ENCODE measurements at regions not wholly inside any gene's neighbourhood (a gene's known extent, or its start where the extent isn't known, plus 50 kb on each side); places are given as distances from the start of the nearest gene placed in this dataset.

DNA sequence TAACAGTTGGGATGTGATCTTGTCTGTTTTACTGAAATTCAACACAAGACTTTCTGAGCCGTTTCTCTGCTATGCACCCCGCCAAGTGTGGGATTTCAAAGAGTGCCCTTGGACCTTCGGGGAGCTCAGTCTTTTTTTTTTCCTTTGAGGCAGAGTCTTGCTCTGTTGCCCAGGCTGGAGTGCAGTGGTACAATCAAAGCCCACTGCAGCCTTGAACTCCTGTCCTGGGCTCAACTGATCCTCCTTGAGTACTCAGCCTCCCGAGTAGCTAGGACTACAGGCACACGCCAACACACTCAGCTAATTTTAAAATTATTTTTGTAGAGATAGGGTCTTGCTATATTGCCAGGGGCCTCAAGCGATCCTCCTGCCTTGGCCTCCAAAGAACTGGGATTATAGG, 162.9 kb downstream of the BAMBI start:
- FAIRE-seq (no peak), ATAC-seq (peak; percentile 8; the same call in 2 of the 3 replicates), DNase-seq (ENCODE audit: extremely low read depth in 1 of 4, low spot score in 3 of 4) (no peak)
- Histone ChIP-seq H3K27me3 (ENCODE audit: control insufficient read depth in 2 of 2, insufficient read depth in 2 of 2, low read length in 2 of 2) (no peaks in the 10 kb centered on the region), H4K20me1 (replicated peaks; ENCODE audit: control insufficient read depth, insufficient read depth, low read length) (no peaks in the 10 kb centered on the region), H3K9ac (ENCODE audit: insufficient read depth in 1 of 2, low read depth in 2 of 2, low read length in 2 of 2) (peak overlapping the region; percentile 4 to 22; a peak in 2 of 4 replicates), H3K4me2 (ENCODE audit: insufficient read depth, low read length) (peak overlapping the region; percentile 60; the same call in 1 of the 2 replicates), H3K9me1 (ENCODE audit: control insufficient read depth, insufficient read depth, low read length) (no peaks in the 10 kb centered on the region), H2AFZ (ENCODE audit: low read depth, low read length) (peak overlapping the region; percentile 69; the same call in 1 of the 2 replicates), H3K4me1 (replicated peaks in 1 of 2; ENCODE audit: control insufficient read depth in 2 of 2, insufficient read depth in 2 of 2, low read length in 2 of 2) (peaks cover 7 to 48% of the 10 kb centered on the region in 2 experiments), H3K4me3 (no peak overlapping the region), H3K27ac (ENCODE audit: extremely low read depth, low read depth, low read length) (peak overlapping the region; percentile 87), H3K9me3 (replicated peaks; ENCODE audit: control insufficient read depth, insufficient read depth, low read depth, low read length) (peaks cover 15% of the 10 kb centered on the region), H3K36me3 (ENCODE audit: control insufficient read depth, insufficient read depth, low read length) (no peaks in the 10 kb centered on the region; the same call in 2 of the 3 replicates), H3K79me2 (ENCODE audit: control insufficient read depth, insufficient read depth, low read length) (no peaks in the 10 kb centered on the region)
- ChIA-PET POLR2A (interaction anchor here (0.6 to 1.8 kb wide), 12 partner anchors 8 to 145 kb away, joined by 3 to 8 read pairs (median 3); no protein-coding TSS in a partner anchor), CTCF (ENCODE audit: low intra/inter-chr PET ratio) (no interaction called here)
- 38% methylated on average over 6 of the region's 6 CpGs for WGBS (ENCODE audit: insufficient coverage, low coverage, missing lambda C conversion rate)
- BruUV-seq (replicated peaks) = no TSS peak
- in situ Hi-C loops (cut with MboI) (no loop called here), intact Hi-C loops (cut with micrococcal nuclease) (no loop called here)
- TF ChIP-seq ZNF444 (CRISPR knock-in tag; IDR thresholded peaks at IDR 0.05) (no peak), LARP7 (IDR thresholded peaks at IDR 0.05) (no peak), BCOR (IDR thresholded peaks at IDR 0.05) (peak; percentile 41; the same call in 1 of the 2 replicates), PTBP1 (IDR thresholded peaks at IDR 0.05; ENCODE audit: low read depth, low read length) (no peak), ZNF121 (CRISPR knock-in tag; conservative IDR thresholded peaks at IDR 0.05) (peak; percentile 69), MAFG (tag; conservative IDR thresholded peaks at IDR 0.05) (no peak), HNRNPL (IDR thresholded peaks at IDR 0.05; ENCODE audit: low read depth, low read length) (no peak), TAF9B (IDR thresholded peaks at IDR 0.05; ENCODE audit: partially characterized antibody) (no peak), MIER1 (IDR thresholded peaks at IDR 0.05; ENCODE audit: low read depth) (no peak), SETDB1 (IDR thresholded peaks at IDR 0.05; ENCODE audit: low read length) (no peak), SRF (CRISPR knock-in tag; IDR thresholded peaks at IDR 0.05) (no peak)
- TF ChIP-seq, protein P1, sequence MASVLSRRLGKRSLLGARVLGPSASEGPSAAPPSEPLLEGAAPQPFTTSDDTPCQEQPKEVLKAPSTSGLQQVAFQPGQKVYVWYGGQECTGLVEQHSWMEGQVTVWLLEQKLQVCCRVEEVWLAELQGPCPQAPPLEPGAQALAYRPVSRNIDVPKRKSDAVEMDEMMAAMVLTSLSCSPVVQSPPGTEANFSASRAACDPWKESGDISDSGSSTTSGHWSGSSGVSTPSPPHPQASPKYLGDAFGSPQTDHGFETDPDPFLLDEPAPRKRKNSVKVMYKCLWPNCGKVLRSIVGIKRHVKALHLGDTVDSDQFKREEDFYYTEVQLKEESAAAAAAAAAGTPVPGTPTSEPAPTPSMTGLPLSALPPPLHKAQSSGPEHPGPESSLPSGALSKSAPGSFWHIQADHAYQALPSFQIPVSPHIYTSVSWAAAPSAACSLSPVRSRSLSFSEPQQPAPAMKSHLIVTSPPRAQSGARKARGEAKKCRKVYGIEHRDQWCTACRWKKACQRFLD (CRISPR knock-in tag; IDR thresholded peaks at IDR 0.05) = 0 out of 2 replicates have a peak, but pooled peaks have one; percentile 17
- TF ChIP-seq, protein P2, sequence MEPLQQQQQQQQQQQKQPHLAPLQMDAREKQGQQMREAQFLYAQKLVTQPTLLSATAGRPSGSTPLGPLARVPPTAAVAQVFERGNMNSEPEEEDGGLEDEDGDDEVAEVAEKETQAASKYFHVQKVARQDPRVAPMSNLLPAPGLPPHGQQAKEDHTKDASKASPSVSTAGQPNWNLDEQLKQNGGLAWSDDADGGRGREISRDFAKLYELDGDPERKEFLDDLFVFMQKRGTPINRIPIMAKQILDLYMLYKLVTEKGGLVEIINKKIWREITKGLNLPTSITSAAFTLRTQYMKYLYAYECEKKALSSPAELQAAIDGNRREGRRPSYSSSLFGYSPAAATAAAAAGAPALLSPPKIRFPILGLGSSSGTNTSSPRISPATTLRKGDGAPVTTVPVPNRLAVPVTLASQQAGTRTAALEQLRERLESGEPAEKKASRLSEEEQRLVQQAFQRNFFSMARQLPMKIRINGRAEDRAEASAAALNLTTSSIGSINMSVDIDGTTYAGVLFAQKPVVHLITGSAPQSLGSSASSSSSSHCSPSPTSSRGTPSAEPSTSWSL (CRISPR knock-in tag; IDR thresholded peaks at IDR 0.05; ENCODE audit: borderline replicate concordance) = no peak
- TF ChIP-seq, protein P3, sequence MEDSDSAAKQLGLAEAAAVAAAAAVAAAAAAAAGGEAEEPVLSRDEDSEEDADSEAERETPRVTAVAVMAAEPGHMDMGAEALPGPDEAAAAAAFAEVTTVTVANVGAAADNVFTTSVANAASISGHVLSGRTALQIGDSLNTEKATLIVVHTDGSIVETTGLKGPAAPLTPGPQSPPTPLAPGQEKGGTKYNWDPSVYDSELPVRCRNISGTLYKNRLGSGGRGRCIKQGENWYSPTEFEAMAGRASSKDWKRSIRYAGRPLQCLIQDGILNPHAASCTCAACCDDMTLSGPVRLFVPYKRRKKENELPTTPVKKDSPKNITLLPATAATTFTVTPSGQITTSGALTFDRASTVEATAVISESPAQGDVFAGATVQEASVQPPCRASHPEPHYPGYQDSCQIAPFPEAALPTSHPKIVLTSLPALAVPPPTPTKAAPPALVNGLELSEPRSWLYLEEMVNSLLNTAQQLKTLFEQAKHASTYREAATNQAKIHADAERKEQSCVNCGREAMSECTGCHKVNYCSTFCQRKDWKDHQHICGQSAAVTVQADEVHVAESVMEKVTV (CRISPR knock-in tag; IDR thresholded peaks at IDR 0.05) = no peak
- TF ChIP-seq, protein P4, sequence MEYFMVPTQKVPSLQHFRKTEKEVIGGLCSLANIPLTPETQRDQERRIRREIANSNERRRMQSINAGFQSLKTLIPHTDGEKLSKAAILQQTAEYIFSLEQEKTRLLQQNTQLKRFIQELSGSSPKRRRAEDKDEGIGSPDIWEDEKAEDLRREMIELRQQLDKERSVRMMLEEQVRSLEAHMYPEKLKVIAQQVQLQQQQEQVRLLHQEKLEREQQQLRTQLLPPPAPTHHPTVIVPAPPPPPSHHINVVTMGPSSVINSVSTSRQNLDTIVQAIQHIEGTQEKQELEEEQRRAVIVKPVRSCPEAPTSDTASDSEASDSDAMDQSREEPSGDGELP (CRISPR knock-in tag; IDR thresholded peaks at IDR 0.05; ENCODE audit: borderline replicate concordance) = no peak
